ENCODE measurements at regions not wholly inside any gene's neighbourhood (a gene's known extent, or its start where the extent isn't known, plus 50 kb on each side); places are given as distances from the start of the nearest gene placed in this dataset.

- H3K36me3 ChIP-seq (ENCODE audit: control insufficient read depth in 1 of 2, insufficient read depth in 2 of 2, low read length in 1 of 2): no peaks in the 10 kb centered on the region
- WGBS, 2 donors: 57 to 65% methylated on average over 2 of the region's 2 CpGs
- peaks cover 0 to 3% of the 10 kb centered on the region in 2 donors for H3K4me1 ChIP-seq (ENCODE audit: control insufficient read depth in 1 of 2, insufficient read depth in 2 of 2, low read length in 2 of 2)
- ATAC-seq (ENCODE audit: low FRiP score) (peak; percentile 41), DNase-seq (no peak)
- no peak overlapping the region for H3K4me3 ChIP-seq (ENCODE audit: low read length in 2 of 2)
- no peaks in the 10 kb centered on the region for H3K9me3 ChIP-seq (ENCODE audit: control insufficient read depth, low read length)
- H3K27ac ChIP-seq (ENCODE audit: low read depth in 1 of 2, low read length in 2 of 2): no peak overlapping the region
- intact Hi-C loops (cut with DNase I): no loop called here
- no peaks in the 10 kb centered on the region for H3K27me3 ChIP-seq (ENCODE audit: control insufficient read depth in 1 of 2, insufficient read depth in 2 of 2, low read length in 1 of 2)
These were observed 114.1 kb upstream of the HHIP start for GRCh38 chr4:144531841-144532240.

DNA sequence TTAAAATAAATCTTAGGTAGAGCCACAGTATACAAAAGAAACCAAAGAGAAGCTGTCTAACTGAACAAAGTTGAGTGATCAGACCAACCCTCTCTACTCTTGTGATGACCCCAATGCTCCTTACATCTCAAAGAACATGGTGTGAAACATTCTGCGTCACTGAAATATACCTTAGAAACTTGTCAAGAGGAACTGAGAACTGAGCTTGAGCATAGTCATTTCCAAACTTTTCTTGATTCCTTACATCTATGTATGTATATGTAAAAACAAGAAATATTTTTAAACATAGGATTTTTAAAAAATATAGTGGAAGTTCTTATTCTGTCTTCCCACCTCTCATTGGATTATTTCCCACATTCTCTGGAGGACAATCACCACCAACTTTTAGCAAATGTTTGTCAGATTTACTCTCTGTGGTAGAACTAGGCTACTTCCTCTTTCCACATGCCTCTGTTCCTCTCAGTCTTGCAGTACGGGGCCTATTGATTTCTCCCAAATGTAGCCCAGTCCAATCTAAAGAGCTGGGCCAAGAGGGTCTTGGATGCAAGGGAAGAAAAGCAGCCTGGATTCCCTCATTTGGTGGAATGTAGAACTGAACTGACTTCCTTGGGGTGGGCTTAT is 98.2 kb upstream of the HHIP start:
- no peak for DNase-seq
- 91 to 92% methylated on average over 2 of the region's 2 CpGs for WGBS, 2 donors
- intact Hi-C loops (cut with DNase I): no loop called here
- Histone ChIP-seq H3K4me1 (ENCODE audit: control insufficient read depth in 1 of 2, insufficient read depth in 2 of 2, low read length in 2 of 2) (no peaks in the 10 kb centered on the region), H3K9me3 (ENCODE audit: control insufficient read depth, low read length) (peaks cover 1% of the 10 kb centered on the region), H3K27me3 (ENCODE audit: control insufficient read depth in 1 of 2, insufficient read depth in 2 of 2, low read length in 1 of 2) (no peaks in the 10 kb centered on the region), H3K4me3 (ENCODE audit: low read length in 2 of 2) (no peak overlapping the region), H3K36me3 (ENCODE audit: control insufficient read depth in 1 of 2, insufficient read depth in 2 of 2, low read length in 1 of 2) (no peaks in the 10 kb centered on the region), H3K27ac (ENCODE audit: low read depth in 1 of 2, low read length in 2 of 2) (no peak overlapping the region)
- ATAC-seq (ENCODE audit: low FRiP score): no peak

DNA sequence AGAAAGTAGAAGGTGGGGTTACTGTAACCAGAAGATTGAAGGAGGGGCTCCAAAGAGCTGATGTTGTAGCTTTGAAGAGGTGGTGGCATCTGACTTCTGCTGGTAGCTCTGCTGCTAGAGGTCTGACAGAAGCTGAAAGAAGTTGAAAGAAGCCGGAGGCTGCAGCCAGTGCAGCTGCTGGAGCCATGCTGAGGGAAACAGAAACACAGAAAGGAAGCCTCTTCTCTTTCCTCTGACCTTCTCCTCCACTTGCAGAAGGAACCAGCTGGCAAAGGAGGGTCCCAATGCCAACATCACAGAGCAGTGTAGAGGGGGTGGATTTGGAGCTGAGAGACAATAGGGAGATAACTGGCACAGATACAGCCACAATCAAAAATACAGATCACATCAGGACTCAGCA is 89.3 kb upstream of the HHIP start:
- no peak overlapping the region for H3K27ac ChIP-seq (ENCODE audit: low read depth in 1 of 2, low read length in 2 of 2)
- DNase-seq: no peak
- no peaks in the 10 kb centered on the region for H3K9me3 ChIP-seq (ENCODE audit: control insufficient read depth, low read length)
- intact Hi-C loops (cut with DNase I): no loop called here
- ATAC-seq (ENCODE audit: low FRiP score): no peak
- H3K36me3 ChIP-seq (ENCODE audit: control insufficient read depth in 1 of 2, insufficient read depth in 2 of 2, low read length in 1 of 2): no peaks in the 10 kb centered on the region
- H3K4me1 ChIP-seq (ENCODE audit: control insufficient read depth in 1 of 2, insufficient read depth in 2 of 2, low read length in 2 of 2): no peaks in the 10 kb centered on the region
- no peak overlapping the region for H3K4me3 ChIP-seq (ENCODE audit: low read length in 2 of 2)
- 53 to 61% methylated on average over 1 of the region's 1 CpG for WGBS, 2 donors
- H3K27me3 ChIP-seq (ENCODE audit: control insufficient read depth in 1 of 2, insufficient read depth in 2 of 2, low read length in 1 of 2): no peaks in the 10 kb centered on the region

DNA sequence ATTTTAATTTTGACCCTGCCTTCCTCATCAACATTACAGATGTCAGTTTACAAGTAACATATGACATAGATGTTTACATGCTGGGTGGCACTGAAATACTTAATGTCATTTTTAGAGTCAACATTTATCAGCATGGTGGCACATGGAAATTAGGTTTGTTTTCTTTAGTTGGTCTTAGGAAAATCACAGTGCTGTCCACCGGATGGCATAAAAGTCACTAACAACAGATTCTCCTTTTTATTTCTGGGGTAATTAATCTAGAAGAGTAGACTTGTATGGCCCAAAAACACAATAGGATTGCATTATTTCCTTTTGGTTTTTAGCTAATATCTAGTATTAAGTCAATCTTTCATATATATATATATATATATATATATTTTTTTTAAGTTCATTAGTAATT is 88.6 kb upstream of the HHIP start:
- H3K27ac ChIP-seq (ENCODE audit: low read depth in 1 of 2, low read length in 2 of 2): no peak overlapping the region

GRCh38 chr4:144562019-144562705 is 83.8 kb upstream of the HHIP start:
- H3K27ac ChIP-seq (ENCODE audit: low read depth in 1 of 2, low read length in 2 of 2): no peak overlapping the region
- no peaks in the 10 kb centered on the region for H3K4me1 ChIP-seq (ENCODE audit: control insufficient read depth in 1 of 2, insufficient read depth in 2 of 2, low read length in 2 of 2)
- intact Hi-C loops (cut with DNase I): no loop called here
- no peak for ATAC-seq (ENCODE audit: low FRiP score)
- no peaks in the 10 kb centered on the region for H3K9me3 ChIP-seq (ENCODE audit: control insufficient read depth, low read length)
- no peak for DNase-seq
- WGBS, 2 donors: 39 to 40% methylated on average over 10 of the region's 10 CpGs
- no peak overlapping the region for H3K4me3 ChIP-seq (ENCODE audit: low read length in 2 of 2)
- no peaks in the 10 kb centered on the region for H3K36me3 ChIP-seq (ENCODE audit: control insufficient read depth in 1 of 2, insufficient read depth in 2 of 2, low read length in 1 of 2)
- H3K27me3 ChIP-seq (ENCODE audit: control insufficient read depth in 1 of 2, insufficient read depth in 2 of 2, low read length in 1 of 2): no peaks in the 10 kb centered on the region

More for the DNA sequence above, 88.6 kb upstream of the HHIP start:
- no peak for DNase-seq
- Histone ChIP-seq H3K4me1 (ENCODE audit: control insufficient read depth in 1 of 2, insufficient read depth in 2 of 2, low read length in 2 of 2) (no peaks in the 10 kb centered on the region), H3K27me3 (ENCODE audit: control insufficient read depth in 1 of 2, insufficient read depth in 2 of 2, low read length in 1 of 2) (no peaks in the 10 kb centered on the region), H3K4me3 (ENCODE audit: low read length in 2 of 2) (no peak overlapping the region), H3K9me3 (ENCODE audit: control insufficient read depth, low read length) (no peaks in the 10 kb centered on the region), H3K36me3 (ENCODE audit: control insufficient read depth in 1 of 2, insufficient read depth in 2 of 2, low read length in 1 of 2) (no peaks in the 10 kb centered on the region)
- no peak for ATAC-seq (ENCODE audit: low FRiP score)
- 35 to 38% methylated on average over 1 of the region's 1 CpG for WGBS, 2 donors
- intact Hi-C loops (cut with DNase I): no loop called here

GRCh38 chr4:144564358-144564757 is 81.6 kb upstream of the HHIP start:
- Histone ChIP-seq H3K36me3 (ENCODE audit: control insufficient read depth in 1 of 2, insufficient read depth in 2 of 2, low read length in 1 of 2) (no peaks in the 10 kb centered on the region), H3K27ac (ENCODE audit: low read depth in 1 of 2, low read length in 2 of 2) (no peak overlapping the region), H3K27me3 (ENCODE audit: control insufficient read depth in 1 of 2, insufficient read depth in 2 of 2, low read length in 1 of 2) (no peaks in the 10 kb centered on the region), H3K9me3 (ENCODE audit: control insufficient read depth, low read length) (no peaks in the 10 kb centered on the region), H3K4me1 (ENCODE audit: control insufficient read depth in 1 of 2, insufficient read depth in 2 of 2, low read length in 2 of 2) (no peaks in the 10 kb centered on the region), H3K4me3 (ENCODE audit: low read length in 2 of 2) (no peak overlapping the region)
- intact Hi-C loops (cut with DNase I): no loop called here
- WGBS, 2 donors: 13 to 17% methylated on average over 3 of the region's 3 CpGs
- ATAC-seq (ENCODE audit: low FRiP score) (no peak), DNase-seq (no peak)

DNA sequence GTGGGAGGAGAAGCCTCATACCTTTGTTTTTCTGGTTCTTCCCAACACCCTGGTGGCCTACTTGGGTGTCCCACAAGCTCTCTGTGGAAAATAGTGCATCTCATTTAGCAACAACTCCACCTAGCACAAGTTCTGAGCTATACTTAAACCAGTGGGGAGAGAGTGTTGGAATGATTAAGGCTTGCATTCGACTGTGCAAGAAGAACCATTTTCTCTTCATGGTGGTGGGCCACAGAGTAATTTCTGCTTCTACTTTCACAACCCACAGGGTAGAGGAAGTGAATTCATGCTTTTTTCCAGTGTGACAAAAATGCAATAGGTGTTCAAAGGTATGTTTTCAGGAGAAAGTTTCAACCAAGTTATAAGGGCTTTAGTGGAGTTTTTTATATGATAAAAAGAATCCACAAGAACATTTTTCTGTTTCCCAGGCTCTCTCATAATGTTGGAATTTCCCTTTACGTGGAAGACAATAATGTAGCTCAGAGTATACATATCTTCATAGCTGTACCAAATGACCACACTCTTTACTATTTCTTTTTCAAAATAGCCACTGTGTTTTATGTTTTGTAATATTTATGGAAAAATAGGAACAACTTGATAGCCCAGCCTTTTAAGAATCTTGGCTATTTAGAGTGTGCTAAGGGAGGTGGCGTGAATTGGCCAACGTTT is 80.3 kb upstream of the HHIP start:
- no peak for ATAC-seq (ENCODE audit: low FRiP score)
- Histone ChIP-seq H3K27me3 (ENCODE audit: control insufficient read depth in 1 of 2, insufficient read depth in 2 of 2, low read length in 1 of 2) (no peaks in the 10 kb centered on the region), H3K36me3 (ENCODE audit: control insufficient read depth in 1 of 2, insufficient read depth in 2 of 2, low read length in 1 of 2) (no peaks in the 10 kb centered on the region), H3K9me3 (ENCODE audit: control insufficient read depth, low read length) (no peaks in the 10 kb centered on the region), H3K27ac (ENCODE audit: low read depth in 1 of 2, low read length in 2 of 2) (no peak overlapping the region), H3K4me1 (ENCODE audit: control insufficient read depth in 1 of 2, insufficient read depth in 2 of 2, low read length in 2 of 2) (no peaks in the 10 kb centered on the region), H3K4me3 (ENCODE audit: low read length in 2 of 2) (no peak overlapping the region)
- intact Hi-C loops (cut with DNase I): no loop called here
- DNase-seq: no peak
- 90 to 93% methylated on average over 4 of the region's 4 CpGs for WGBS, 2 donors

DNA sequence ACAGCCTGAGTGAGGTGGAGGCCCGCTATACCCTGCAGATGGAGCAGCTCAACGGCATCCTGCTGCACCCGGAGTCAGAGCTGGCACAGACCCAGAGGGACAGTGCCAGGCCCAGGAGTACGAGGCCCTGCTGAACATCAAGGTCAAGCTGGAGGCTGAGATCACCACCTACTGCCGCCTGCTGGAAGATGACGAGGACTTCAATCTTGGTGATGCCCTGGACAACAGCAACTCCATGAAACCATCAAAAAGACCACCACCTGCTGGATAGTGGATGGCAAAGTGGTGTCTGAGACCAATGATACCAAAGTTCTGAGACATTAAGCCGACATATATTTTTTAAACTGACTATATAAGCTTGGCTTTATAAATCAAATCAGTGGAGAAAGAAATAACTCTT is 73.3 kb upstream of the HHIP start:
- ATAC-seq (ENCODE audit: low FRiP score) (no peak), DNase-seq (no peak)
- WGBS, 2 donors: 83 to 86% methylated on average over 7 of the region's 7 CpGs
- no peak overlapping the region for H3K27ac ChIP-seq (ENCODE audit: low read depth in 1 of 2, low read length in 2 of 2)
- H3K4me1 ChIP-seq (ENCODE audit: control insufficient read depth in 1 of 2, insufficient read depth in 2 of 2, low read length in 2 of 2): no peaks in the 10 kb centered on the region
- no peaks in the 10 kb centered on the region for H3K9me3 ChIP-seq (ENCODE audit: control insufficient read depth, low read length)
- H3K36me3 ChIP-seq (ENCODE audit: control insufficient read depth in 1 of 2, insufficient read depth in 2 of 2, low read length in 1 of 2): no peaks in the 10 kb centered on the region
- no peaks in the 10 kb centered on the region for H3K27me3 ChIP-seq (ENCODE audit: control insufficient read depth in 1 of 2, insufficient read depth in 2 of 2, low read length in 1 of 2)
- intact Hi-C loops (cut with DNase I): no loop called here
- H3K4me3 ChIP-seq (ENCODE audit: low read length in 2 of 2): no peak overlapping the region

- Histone ChIP-seq H3K9me3 (ENCODE audit: control insufficient read depth, low read length) (no peaks in the 10 kb centered on the region), H3K4me3 (ENCODE audit: low read length in 2 of 2) (no peak overlapping the region), H3K27me3 (ENCODE audit: control insufficient read depth in 1 of 2, insufficient read depth in 2 of 2, low read length in 1 of 2) (no peaks in the 10 kb centered on the region), H3K36me3 (ENCODE audit: control insufficient read depth in 1 of 2, insufficient read depth in 2 of 2, low read length in 1 of 2) (no peaks in the 10 kb centered on the region), H3K27ac (ENCODE audit: low read depth in 1 of 2, low read length in 2 of 2) (no peak overlapping the region), H3K4me1 (ENCODE audit: control insufficient read depth in 1 of 2, insufficient read depth in 2 of 2, low read length in 2 of 2) (no peaks in the 10 kb centered on the region)
- no peak for DNase-seq
- ATAC-seq (ENCODE audit: low FRiP score): no peak
- whole genome bisulfite sequencing, 2 donors: 13 to 23% methylated on average over 1 of the region's 1 CpG
- intact Hi-C loops (cut with DNase I): no loop called here
These were observed 72.0 kb upstream of the HHIP start for GRCh38 chr4:144574000-144574399.

Data from aorta (tissue), 5 donors.